HS-5 (cell line): ENCODE measurements at regions not wholly inside any gene's neighbourhood (a gene's known extent, or its start where the extent isn't known, plus 50 kb on each side); places are given as distances from the start of the nearest gene placed in this dataset.

Source experiments
- DNase-seq: peaks from one replicate; pipeline ENCODE4 v3.0.0-alpha.2; 2012; ENCODE audit warnings: low read depth

DNA sequence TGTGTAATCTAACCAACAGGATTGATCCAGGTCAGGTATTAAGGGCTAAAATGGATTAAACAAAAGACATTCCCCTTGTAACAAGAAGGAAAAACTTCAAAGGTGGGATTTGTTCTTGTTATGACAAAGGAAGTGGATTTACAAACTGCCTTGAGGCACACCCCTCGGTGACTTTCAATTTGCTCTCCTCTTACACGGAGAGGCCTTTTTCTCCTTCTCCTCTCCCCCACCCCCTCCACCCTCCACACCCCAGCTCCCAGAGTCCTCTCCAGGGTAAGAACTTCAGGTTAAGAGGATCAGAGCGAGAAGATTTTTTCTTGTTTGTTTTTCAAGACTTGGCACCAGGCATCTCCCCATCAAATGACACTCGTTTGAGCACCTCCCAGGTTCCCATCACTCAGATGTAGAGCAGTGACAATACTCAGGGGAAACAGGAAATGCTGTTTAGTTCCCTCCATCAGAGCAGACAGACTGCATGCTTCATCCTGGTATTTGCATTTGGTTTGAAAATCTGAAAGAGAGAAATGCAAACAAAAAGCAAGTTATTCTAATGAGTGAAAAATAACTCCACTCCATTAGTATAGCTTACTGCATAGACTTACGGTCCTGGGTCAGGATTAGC, 77.6 kb upstream of the TMEM260 start:
- DNase-seq = no peak

GRCh38 chr14:56505361-56505760, 74.2 kb upstream of the TMEM260 start:
- DNase-seq = no peak

- no peak for DNase-seq
Observed at GRCh38 chr14:56512521-56512920, 67.1 kb upstream of the TMEM260 start.

GRCh38 chr14:56514663-56515371, 64.8 kb upstream of the TMEM260 start:
- DNase-seq = peak; percentile 8

- DNase-seq = no peak
Observed at GRCh38 chr14:56515739-56516138, 63.9 kb upstream of the TMEM260 start.

- DNase-seq = no peak
Observed at GRCh38 chr14:56522403-56522802, 57.2 kb upstream of the TMEM260 start.

DNA sequence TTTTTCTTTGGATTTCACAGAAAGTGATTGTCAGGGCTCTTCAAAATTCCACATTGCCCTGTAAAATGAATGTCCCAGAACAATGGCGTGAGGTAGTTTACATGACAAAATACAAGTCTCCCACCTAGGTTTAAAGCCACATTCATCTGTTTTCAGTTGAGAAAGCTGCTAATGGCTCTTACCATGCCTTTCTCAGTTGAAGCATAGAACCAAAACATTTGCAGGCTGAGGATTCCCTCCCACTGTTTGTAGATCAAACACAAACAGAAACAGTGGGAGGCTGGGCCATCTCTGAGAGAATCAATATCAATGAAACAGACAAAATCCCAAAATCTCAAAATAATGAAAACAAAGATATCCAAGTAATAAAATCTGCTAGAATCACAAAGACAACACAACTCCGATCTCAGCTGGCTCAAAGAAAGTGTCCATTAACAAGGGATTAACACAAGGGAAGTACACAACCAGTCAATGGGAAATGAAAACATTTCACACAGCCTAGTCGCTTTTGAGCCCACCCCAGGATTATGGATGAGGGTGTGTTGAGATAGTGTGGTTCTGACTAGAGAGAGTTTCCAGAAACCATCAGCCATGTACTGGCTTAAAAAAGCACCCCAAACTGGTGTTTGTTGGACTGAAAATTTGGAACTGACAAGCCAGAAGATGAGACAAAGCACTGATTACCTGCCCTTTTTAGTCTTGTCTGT, 54.5 kb upstream of the TMEM260 start:
- DNase-seq = no peak

DNA sequence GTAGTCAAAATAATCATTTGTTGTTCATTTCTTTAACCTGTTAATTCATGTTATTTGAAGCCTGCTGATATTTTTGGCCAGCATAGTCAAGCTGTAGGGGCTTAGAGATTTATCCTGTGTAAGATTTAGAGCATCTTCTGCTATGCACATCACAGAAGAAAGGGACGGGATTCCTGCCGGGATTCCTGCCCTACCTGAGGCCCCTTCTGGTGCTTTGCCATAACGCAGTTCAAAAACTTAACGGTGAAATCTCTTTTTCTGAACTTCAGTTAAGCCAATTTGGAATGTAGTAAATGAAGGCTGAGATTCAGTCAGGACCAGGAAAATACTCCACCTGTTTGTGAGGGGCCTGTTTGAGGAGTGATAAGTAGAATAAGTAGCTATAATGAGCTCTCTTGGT, 50.7 kb upstream of the TMEM260 start:
- DNase-seq = no peak
